BLaER1 (cell line): ENCODE measurements at regions not wholly inside any gene's neighbourhood (a gene's known extent, or its start where the extent isn't known, plus 50 kb on each side); places are given as distances from the start of the nearest gene placed in this dataset.
"Not testable (repeated sequence)": the region's sequence is repeated elsewhere in the genome, so short reads cannot be mapped to it uniquely, and the experiment has no call there.

Experiments used
- H3K27ac ChIP-seq: shearing (Covaris generic); formaldehyde crosslinking; 2 replicates; pipeline ENCODE4 v1.8.1; 2022
- H3K27me3 ChIP-seq: shearing (Covaris generic); formaldehyde crosslinking; 2 replicates; pipeline ENCODE4 v1.8.1; 2022
- H3K36me3 ChIP-seq: shearing (Covaris generic); formaldehyde crosslinking; 2 replicates; pipeline ENCODE4 v1.8.1; 2022
- H3K4me1 ChIP-seq: shearing (Covaris generic); formaldehyde crosslinking; 2 replicates; pipeline ENCODE4 v1.8.1; 2022
- H3K4me2 ChIP-seq: shearing (Covaris generic); formaldehyde crosslinking; 2 replicates; pipeline ENCODE4 v1.8.1; 2022
- H3K4me3 ChIP-seq: shearing (Covaris generic); formaldehyde crosslinking; 2 replicates; pipeline ENCODE4 v1.8.1; 2022
- H3K9ac ChIP-seq: shearing (Covaris generic); formaldehyde crosslinking; 2 replicates; pipeline ENCODE4 v1.8.1; 2022
- H3K9me3 ChIP-seq: shearing (Covaris generic); formaldehyde crosslinking; 2 replicates; pipeline ENCODE4 v1.8.1; 2022
- H4K20me1 ChIP-seq: shearing (Covaris generic); formaldehyde crosslinking; 2 replicates; pipeline ENCODE4 v1.8.1; 2022
- Cebpa-rat ChIP-seq: shearing (Covaris generic); IDR thresholded peaks from 2 replicates; pipeline ENCODE4 v1.8.1; 2022

DNA sequence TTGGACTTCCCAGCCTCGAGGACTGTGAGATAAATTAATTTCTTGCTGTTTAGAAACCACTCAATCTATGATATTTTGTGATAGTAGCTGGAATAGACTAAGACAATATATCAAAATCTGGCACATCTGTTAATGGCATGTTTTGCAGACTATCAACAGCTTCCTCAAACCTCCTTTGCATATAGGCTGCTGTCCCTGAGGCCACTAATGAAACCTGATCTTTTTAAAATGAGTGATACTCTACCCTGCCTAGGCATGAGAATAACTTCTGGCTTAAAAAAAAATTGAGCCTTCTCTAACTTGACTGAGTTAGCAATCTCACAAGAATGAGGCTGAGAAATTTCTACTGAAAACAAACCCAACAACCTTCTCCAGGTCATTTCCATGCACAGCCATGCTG, 176.0 kb upstream of the CRBN start:
- Histone ChIP-seq H3K9me3 (no peaks in the 10 kb centered on the region), H3K9ac (no peak overlapping the region), H3K4me3 (no peak overlapping the region), H3K4me2 (no peak overlapping the region), H4K20me1 (no peaks in the 10 kb centered on the region), H3K36me3 (no peaks in the 10 kb centered on the region), H3K4me1 (no peaks in the 10 kb centered on the region), H3K27ac (no peak overlapping the region), H3K27me3 (no peaks in the 10 kb centered on the region)
- no peak for TF ChIP-seq Cebpa-rat

DNA sequence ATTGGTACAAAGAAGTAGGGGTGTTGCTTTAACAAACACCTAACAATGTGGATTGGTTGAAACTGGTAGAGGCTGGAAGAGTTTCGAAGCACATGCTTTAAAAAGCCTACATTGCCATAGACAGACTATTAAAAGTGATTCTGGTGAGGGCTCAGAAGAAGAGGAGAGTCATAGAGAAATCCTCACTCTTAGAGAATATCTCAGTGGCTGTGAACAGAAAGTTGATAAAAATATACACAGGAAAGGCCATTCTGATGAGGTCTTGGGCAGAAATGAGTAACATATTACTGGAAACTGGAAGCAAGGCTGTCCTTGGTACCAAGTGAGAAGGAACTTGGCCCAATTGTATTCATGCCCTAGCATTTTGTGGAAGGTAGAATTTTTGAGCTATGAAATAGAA, 173.7 kb upstream of the CRBN start:
- H3K4me2 ChIP-seq, result no peak overlapping the region
- H3K36me3 ChIP-seq, result no peaks in the 10 kb centered on the region
- H3K9me3 ChIP-seq, result 0 out of 2 replicates have a peak, but pooled peaks cover 3% of the 10 kb centered on the region
- H4K20me1 ChIP-seq, result no peaks in the 10 kb centered on the region
- H3K27me3 ChIP-seq, result no peaks in the 10 kb centered on the region
- H3K27ac ChIP-seq, result no peak overlapping the region
- no peak overlapping the region for H3K4me3 ChIP-seq
- TF ChIP-seq Cebpa-rat, result no peak
- no peak overlapping the region for H3K9ac ChIP-seq
- H3K4me1 ChIP-seq, result no peaks in the 10 kb centered on the region

DNA sequence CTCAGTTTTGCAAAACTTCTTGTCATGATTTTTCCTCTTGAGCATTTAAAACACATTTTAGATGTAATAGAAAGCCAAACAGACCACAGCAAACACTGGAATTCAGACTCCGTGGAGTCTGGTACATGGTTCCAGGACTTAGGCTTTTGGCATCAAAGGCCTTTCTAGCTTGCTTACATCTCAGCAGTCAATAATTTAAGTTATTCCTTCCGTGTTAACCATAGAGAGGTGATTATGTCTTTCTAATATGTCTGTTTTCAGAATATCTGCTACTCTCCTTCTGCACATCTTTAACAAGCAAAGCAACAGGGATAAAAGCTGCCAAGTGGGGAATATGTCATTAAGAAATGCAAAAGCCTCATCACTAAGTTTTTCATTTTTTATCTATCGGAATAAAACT, 171.7 kb upstream of the CRBN start:
- no peaks in the 10 kb centered on the region for H3K27me3 ChIP-seq
- H3K4me1 ChIP-seq, result no peaks in the 10 kb centered on the region
- no peaks in the 10 kb centered on the region for H4K20me1 ChIP-seq
- H3K4me2 ChIP-seq, result no peak overlapping the region
- H3K36me3 ChIP-seq, result no peaks in the 10 kb centered on the region
- no peak overlapping the region for H3K4me3 ChIP-seq
- no peak overlapping the region for H3K27ac ChIP-seq
- no peak for TF ChIP-seq Cebpa-rat
- 0 out of 2 replicates have a peak, but pooled peaks cover 3% of the 10 kb centered on the region for H3K9me3 ChIP-seq
- H3K9ac ChIP-seq, result no peak overlapping the region

DNA sequence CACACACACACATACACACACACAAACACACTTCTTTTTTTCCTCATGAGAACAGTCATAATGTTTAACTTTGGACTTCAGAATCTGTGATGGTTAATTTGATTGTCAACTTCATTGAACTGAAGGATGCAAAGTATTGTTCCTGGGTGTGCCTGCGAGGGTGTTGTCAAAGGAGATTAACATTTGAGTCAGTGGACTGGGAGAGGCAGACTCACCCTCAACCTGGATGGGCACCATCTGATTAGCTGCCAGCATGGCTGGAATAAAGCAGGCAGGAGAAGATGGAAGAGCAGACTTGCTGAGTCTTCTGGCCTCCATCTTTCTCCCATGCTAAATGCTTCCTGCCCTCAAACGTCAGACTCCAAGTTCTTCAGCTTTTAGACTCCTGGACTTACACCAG, 167.6 kb upstream of the CRBN start:
- not testable (repeated sequence) for H3K27ac ChIP-seq, H3K27me3 ChIP-seq, H3K4me2 ChIP-seq, H4K20me1 ChIP-seq, H3K36me3 ChIP-seq, H3K9ac ChIP-seq, H3K9me3 ChIP-seq, H3K4me1 ChIP-seq, H3K4me3 ChIP-seq

DNA sequence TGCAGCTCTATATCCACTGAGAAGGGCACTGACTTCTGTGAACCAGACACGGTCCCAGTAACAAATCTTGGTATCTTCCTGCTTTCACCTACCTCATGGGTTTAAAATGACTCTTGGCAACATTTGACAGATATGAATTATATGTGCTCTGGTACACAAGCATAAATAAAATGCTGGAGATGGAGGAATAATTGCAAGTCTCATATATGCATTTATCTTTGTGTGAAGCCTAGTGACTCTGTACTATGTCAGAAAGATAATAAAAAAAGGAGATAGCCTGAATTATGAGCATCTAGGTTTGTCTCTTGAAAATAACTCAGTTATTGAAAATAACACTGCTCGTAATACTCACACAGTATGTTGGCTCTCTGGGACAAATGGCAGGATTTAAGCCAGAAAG, 167.1 kb upstream of the CRBN start:
- Histone ChIP-seq H3K36me3 (no peaks in the 10 kb centered on the region), H3K27me3 (no peaks in the 10 kb centered on the region), H3K9ac (no peak overlapping the region), H3K9me3 (0 out of 2 replicates have a peak, but pooled peaks cover 3% of the 10 kb centered on the region), H3K4me1 (no peaks in the 10 kb centered on the region), H3K4me2 (no peak overlapping the region), H3K27ac (no peak overlapping the region), H3K4me3 (no peak overlapping the region), H4K20me1 (no peaks in the 10 kb centered on the region)
- no peak for TF ChIP-seq Cebpa-rat

DNA sequence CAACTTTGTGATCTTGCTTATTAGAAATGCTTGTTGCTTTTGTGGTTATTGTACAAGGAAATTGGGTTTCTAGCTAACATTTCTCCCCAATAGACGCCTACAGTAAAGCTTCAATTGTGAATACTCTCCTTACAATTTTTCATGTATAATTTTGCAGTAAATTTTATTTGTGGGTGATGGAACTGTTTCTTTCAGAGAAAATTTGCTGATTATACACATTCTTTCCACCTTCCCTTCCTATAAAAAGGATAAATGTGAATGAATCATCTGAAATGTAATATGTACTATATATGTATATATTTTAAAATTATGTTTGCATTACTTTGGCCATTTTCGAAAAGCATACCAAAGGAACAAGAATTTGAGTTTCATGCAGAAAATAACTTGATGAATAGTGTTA, 162.7 kb upstream of the CRBN start:
- no peaks in the 10 kb centered on the region for H3K4me1 ChIP-seq
- no peaks in the 10 kb centered on the region for H3K9me3 ChIP-seq
- no peak overlapping the region for H3K4me2 ChIP-seq
- H3K27me3 ChIP-seq, result no peaks in the 10 kb centered on the region
- no peak overlapping the region for H3K4me3 ChIP-seq
- no peak for TF ChIP-seq Cebpa-rat
- H3K9ac ChIP-seq, result no peak overlapping the region
- no peaks in the 10 kb centered on the region for H3K36me3 ChIP-seq
- H3K27ac ChIP-seq, result no peak overlapping the region
- no peaks in the 10 kb centered on the region for H4K20me1 ChIP-seq

DNA sequence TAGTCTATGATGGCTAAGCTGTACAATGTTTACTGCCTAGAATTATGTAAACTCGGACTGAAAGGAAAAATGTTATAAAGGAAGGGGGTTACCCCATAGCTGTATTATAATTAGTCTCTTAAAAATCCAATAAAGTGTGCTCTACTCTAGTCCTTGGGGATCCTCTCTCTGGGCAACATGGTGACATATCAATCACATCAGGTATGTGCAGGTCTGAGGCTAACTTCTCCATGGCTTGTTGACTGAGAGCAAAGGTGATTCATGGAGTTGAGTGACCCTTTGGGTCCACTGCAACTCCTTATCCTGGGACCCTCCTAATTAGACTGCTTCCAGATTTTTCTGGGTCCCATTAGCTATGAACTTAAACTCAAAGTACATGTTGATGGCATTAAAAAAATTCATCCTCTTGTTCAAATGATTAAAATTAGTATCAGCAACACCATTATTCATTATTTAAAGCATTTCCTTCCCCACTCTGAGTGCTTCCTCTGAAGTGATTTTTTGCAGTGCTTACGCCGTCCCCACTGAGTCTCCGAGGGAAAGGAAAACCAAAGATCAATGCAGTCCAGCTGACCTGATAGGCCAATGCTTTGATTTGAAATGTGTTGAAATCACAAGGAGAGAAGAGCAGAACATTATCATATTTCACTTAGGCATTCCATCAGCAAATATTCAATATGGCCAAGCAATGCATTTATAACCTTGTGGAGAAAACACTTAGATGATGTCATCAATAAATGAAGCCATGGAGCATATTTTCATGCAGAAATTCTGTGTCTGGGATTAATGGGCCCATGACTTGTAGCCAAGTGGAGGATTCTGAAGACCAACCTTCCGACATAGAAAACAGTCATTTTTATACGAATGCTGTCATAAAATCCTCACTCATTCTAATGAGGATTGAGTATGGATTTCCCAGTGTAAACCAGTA, 161.7 kb upstream of the CRBN start:
- TF ChIP-seq Cebpa-rat, result no peak

DNA sequence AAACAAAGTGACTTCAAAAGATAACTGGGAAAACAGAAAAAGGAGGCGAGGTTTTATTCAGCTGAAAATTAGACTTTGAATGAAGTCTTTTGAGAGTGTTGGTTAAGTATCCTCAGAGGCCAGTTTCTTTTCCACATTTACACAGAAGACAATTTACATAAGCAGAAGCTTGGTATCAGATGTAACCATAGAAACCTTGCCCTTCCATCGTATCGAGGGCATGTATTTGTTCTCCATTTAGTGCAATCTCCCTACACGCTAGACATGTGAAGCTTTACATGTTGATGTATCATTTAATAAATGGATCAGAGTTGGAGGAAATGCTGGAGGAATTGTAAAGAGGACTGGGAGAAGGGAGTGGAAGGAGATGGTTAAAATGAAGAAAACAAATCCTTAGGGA, 161.0 kb upstream of the CRBN start:
- no peaks in the 10 kb centered on the region for H3K4me1 ChIP-seq
- no peak overlapping the region for H3K4me2 ChIP-seq
- H3K27ac ChIP-seq, result no peak overlapping the region
- H3K9ac ChIP-seq, result no peak overlapping the region
- no peaks in the 10 kb centered on the region for H3K27me3 ChIP-seq
- no peaks in the 10 kb centered on the region for H3K36me3 ChIP-seq
- no peak overlapping the region for H3K4me3 ChIP-seq
- no peaks in the 10 kb centered on the region for H3K9me3 ChIP-seq
- no peak for TF ChIP-seq Cebpa-rat
- no peaks in the 10 kb centered on the region for H4K20me1 ChIP-seq

More for the DNA sequence above, 161.7 kb upstream of the CRBN start:
- H3K27ac ChIP-seq, result no peak overlapping the region
- no peak overlapping the region for H3K9ac ChIP-seq
- no peaks in the 10 kb centered on the region for H3K4me1 ChIP-seq
- no peaks in the 10 kb centered on the region for H3K36me3 ChIP-seq
- no peak overlapping the region for H3K4me3 ChIP-seq
- no peaks in the 10 kb centered on the region for H3K9me3 ChIP-seq
- no peak overlapping the region for H3K4me2 ChIP-seq
- H4K20me1 ChIP-seq, result no peaks in the 10 kb centered on the region
- no peaks in the 10 kb centered on the region for H3K27me3 ChIP-seq

DNA sequence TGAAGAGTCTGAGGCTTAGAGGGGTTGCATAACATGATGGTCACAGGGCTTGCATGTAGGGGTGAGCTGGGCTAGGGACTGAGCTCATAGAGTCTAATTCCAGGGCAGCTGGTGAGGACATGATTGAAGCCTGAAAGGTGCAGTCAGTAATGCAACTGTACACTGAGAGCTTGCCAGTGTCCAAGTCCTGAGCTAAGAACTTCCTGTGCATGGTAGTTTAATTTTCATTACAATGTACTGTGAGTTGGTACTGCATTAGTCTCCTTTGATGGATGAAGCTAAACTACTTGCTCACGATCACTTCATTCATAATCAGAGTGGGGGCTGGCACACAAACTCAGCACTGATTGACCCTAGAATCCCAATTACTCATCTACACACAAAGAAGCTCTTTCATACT, 156.4 kb upstream of the CRBN start:
- Histone ChIP-seq H3K9ac (no peak overlapping the region), H3K27ac (no peak overlapping the region)
- no peak for TF ChIP-seq Cebpa-rat

DNA sequence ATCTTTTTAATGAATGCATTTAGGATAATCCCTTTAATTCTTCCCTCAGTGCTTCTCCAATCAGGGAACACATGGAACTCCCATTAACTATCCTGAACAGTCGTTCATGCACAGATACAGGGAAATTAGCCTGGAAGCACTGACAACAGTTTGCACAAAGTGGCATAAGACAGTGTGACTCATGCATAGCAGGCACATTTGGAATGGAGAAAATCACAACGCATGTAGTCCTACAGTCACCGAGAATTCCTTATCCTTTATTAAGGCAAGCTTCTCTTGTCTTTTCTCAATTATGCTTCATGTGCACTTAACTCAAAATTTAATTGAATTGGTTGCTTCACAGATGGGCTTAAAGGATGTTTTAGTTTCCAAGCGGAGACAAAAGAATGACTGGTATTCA, 155.0 kb upstream of the CRBN start:
- H3K9ac ChIP-seq, result no peak overlapping the region
- H3K4me1 ChIP-seq, result no peaks in the 10 kb centered on the region
- H3K27ac ChIP-seq, result no peak overlapping the region
- H4K20me1 ChIP-seq, result no peaks in the 10 kb centered on the region
- H3K27me3 ChIP-seq, result no peaks in the 10 kb centered on the region
- H3K9me3 ChIP-seq, result no peaks in the 10 kb centered on the region
- TF ChIP-seq Cebpa-rat, result no peak
- H3K4me2 ChIP-seq, result no peak overlapping the region
- H3K36me3 ChIP-seq, result no peaks in the 10 kb centered on the region
- H3K4me3 ChIP-seq, result no peak overlapping the region

More for the DNA sequence above, 156.4 kb upstream of the CRBN start:
- H3K27me3 ChIP-seq, result no peaks in the 10 kb centered on the region
- H3K4me3 ChIP-seq, result no peak overlapping the region
- no peak overlapping the region for H3K4me2 ChIP-seq
- no peaks in the 10 kb centered on the region for H3K9me3 ChIP-seq
- H4K20me1 ChIP-seq, result no peaks in the 10 kb centered on the region
- no peaks in the 10 kb centered on the region for H3K36me3 ChIP-seq
- H3K4me1 ChIP-seq, result no peaks in the 10 kb centered on the region

DNA sequence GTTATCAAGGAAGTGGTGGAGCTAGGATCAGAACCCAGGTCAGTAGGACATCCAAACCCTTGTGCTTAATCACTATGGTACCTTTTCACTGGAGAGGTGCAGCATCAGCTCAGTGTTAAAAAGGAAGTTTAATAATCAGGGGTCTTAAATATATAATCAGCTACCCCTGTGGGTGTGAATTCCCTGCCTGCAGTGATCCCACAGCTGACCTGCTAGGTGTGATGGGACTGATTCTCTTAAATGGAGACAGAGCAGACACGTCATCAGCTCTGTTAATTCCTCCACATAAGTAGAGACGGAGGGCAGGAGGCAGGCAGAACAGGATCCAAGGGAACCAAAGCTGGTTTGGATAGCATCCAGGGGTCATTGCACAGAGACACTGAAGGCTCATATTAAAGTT, 154.1 kb upstream of the CRBN start:
- Histone ChIP-seq H3K27me3 (no peaks in the 10 kb centered on the region), H3K27ac (no peak overlapping the region), H3K4me1 (no peaks in the 10 kb centered on the region), H3K36me3 (no peaks in the 10 kb centered on the region), H3K4me2 (no peak overlapping the region), H3K9me3 (no peaks in the 10 kb centered on the region), H4K20me1 (no peaks in the 10 kb centered on the region), H3K4me3 (no peak overlapping the region), H3K9ac (no peak overlapping the region)
- no peak for TF ChIP-seq Cebpa-rat
